HUES6 (cell line): ENCODE measurements at regions not wholly inside any gene's neighbourhood (a gene's known extent, or its start where the extent isn't known, plus 50 kb on each side); places are given as distances from the start of the nearest gene placed in this dataset.
A peak's percentile ranks its signal among the peaks of the same experiment; 100 is the strongest.

ENCODE experiments used
- H3K27ac ChIP-seq: 2 replicates; pipeline ENCODE4 v1.7.0; 2013; ENCODE audit warnings: low read depth, mild to moderate bottlenecking, low read length, inconsistent platforms
- H3K27me3 ChIP-seq: 2 replicates; pipeline ENCODE4 v1.6.1; 2013; ENCODE audit warnings: low read length; ENCODE audit not compliant: control insufficient read depth, insufficient read depth
- H3K36me3 ChIP-seq: 2 replicates; pipeline ENCODE4 v1.6.1; 2013; ENCODE audit warnings: low read length; ENCODE audit not compliant: control insufficient read depth, insufficient read depth
- H3K4me1 ChIP-seq: 2 replicates; pipeline ENCODE4 v1.6.1; 2013; ENCODE audit warnings: low read length; ENCODE audit not compliant: control insufficient read depth, insufficient read depth
- H3K4me3 ChIP-seq: 2 replicates; pipeline ENCODE4 v1.5.1; 2013; ENCODE audit warnings: low read depth, low read length
- H3K9ac ChIP-seq: one replicate; pipeline ENCODE4 v1.6.1; 2013; ENCODE audit warnings: mild to moderate bottlenecking, low read length
- H3K9me3 ChIP-seq: 2 replicates; pipeline ENCODE4 v1.6.1; 2013; ENCODE audit warnings: low read depth, low read length; ENCODE audit not compliant: control insufficient read depth, insufficient read depth

- Histone ChIP-seq H3K36me3 (no peaks in the 10 kb centered on the region), H3K27me3 (peaks cover 28% of the 10 kb centered on the region), H3K9me3 (no peaks in the 10 kb centered on the region), H3K9ac (no peak overlapping the region), H3K4me1 (peaks cover 65% of the 10 kb centered on the region), H3K4me3 (no peak overlapping the region), H3K27ac (no peak overlapping the region)
Measured at GRCh38 chr3:23747841-23748240, 57.9 kb upstream of the UBE2E1 start.

GRCh38 chr3:23748398-23749110 is 57.2 kb upstream of the UBE2E1 start:
- no peak overlapping the region for H3K9ac ChIP-seq
- H3K4me3 ChIP-seq: no peak overlapping the region
- H3K36me3 ChIP-seq: no peaks in the 10 kb centered on the region
- no peaks in the 10 kb centered on the region for H3K9me3 ChIP-seq
- H3K27me3 ChIP-seq: peaks cover 21% of the 10 kb centered on the region
- H3K4me1 ChIP-seq: peaks cover 58% of the 10 kb centered on the region
- H3K27ac ChIP-seq: no peak overlapping the region

- peaks cover 49% of the 10 kb centered on the region for H3K4me1 ChIP-seq
- H3K27me3 ChIP-seq: peaks cover 10% of the 10 kb centered on the region
- H3K27ac ChIP-seq: no peak overlapping the region
- no peak overlapping the region for H3K4me3 ChIP-seq
- H3K36me3 ChIP-seq: no peaks in the 10 kb centered on the region
- no peak overlapping the region for H3K9ac ChIP-seq
- H3K9me3 ChIP-seq: no peaks in the 10 kb centered on the region
Measured at GRCh38 chr3:23749609-23750008, 56.1 kb upstream of the UBE2E1 start.

GRCh38 chr3:23750573-23751210 is 55.1 kb upstream of the UBE2E1 start:
- Histone ChIP-seq H3K27ac (no peak overlapping the region), H3K4me1 (peaks cover 44% of the 10 kb centered on the region), H3K9me3 (no peaks in the 10 kb centered on the region), H3K36me3 (no peaks in the 10 kb centered on the region), H3K27me3 (peaks cover 1% of the 10 kb centered on the region; the same call in 1 of the 2 replicates), H3K9ac (peak overlapping the region; percentile 52), H3K4me3 (peak overlapping the region; percentile 46)

DNA sequence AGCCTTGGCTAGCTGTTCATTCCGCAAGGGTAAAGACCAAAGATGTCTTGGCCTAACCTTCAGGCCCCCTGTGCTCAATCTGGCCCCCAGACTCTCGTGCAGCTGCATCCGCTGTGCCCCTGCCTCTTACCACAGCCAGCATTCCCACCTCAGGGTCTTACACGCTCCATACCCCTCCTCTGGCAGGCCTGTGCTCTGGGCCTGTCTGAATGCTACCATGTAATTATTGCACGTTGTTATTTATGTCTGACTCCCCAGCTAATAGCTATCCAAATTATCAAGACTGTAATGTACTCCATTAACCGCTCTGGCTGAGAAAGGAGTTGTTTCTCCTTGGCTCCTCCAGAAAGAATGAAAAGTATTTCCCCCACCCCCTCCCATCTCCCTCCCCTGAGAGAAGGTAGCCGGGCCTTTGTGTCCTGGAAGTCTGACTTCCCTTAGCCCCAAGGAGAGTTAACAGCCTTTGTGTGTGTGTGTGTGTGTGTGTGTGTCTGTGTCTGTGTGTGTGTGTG is 54.5 kb upstream of the UBE2E1 start:
- Histone ChIP-seq H3K27me3 (no peaks in the 10 kb centered on the region), H3K27ac (no peak overlapping the region), H3K9me3 (no peaks in the 10 kb centered on the region), H3K9ac (peak overlapping the region; percentile 52), H3K4me1 (peaks cover 39% of the 10 kb centered on the region), H3K4me3 (peak overlapping the region; percentile 46), H3K36me3 (no peaks in the 10 kb centered on the region)

DNA sequence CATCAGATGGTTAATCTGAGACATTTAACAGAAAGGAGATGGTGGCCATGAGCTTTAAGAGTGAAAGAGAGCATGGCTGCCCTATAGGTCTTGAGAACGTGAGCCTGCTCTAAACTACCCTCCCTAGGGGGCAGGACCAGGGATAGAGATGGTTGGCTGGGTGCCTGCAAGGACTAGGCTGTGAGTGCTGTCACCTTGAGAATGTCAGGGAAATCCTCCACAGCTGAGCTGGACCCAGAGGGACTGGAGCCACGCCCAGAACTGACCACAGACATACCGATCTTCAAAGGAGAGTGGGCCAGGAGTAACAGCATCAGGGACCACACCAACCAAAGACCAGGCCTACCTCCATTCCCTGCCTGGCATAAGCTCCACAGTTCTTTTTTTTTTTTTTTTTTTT is 53.6 kb upstream of the UBE2E1 start:
- no peak overlapping the region for H3K9ac ChIP-seq
- no peaks in the 10 kb centered on the region for H3K36me3 ChIP-seq
- H3K4me1 ChIP-seq: peaks cover 33% of the 10 kb centered on the region
- H3K4me3 ChIP-seq: no peak overlapping the region
- no peaks in the 10 kb centered on the region for H3K27me3 ChIP-seq
- H3K9me3 ChIP-seq: no peaks in the 10 kb centered on the region
- H3K27ac ChIP-seq: no peak overlapping the region

- Histone ChIP-seq H3K36me3 (no peaks in the 10 kb centered on the region), H3K9ac (no peak overlapping the region), H3K4me1 (peaks cover 19% of the 10 kb centered on the region), H3K9me3 (no peaks in the 10 kb centered on the region), H3K4me3 (no peak overlapping the region), H3K27ac (no peak overlapping the region), H3K27me3 (no peaks in the 10 kb centered on the region)
Measured at GRCh38 chr3:23754215-23754614, 51.5 kb upstream of the UBE2E1 start.
